BE2C (cell line): ENCODE measurements at regions not wholly inside any gene's neighbourhood (a gene's known extent, or its start where the extent isn't known, plus 50 kb on each side); places are given as distances from the start of the nearest gene placed in this dataset.

Experiments used
- DNase-seq: peaks from one replicate; pipeline ENCODE4 v3.0.0-alpha.2; 2020
- H3K27me3 ChIP-seq: fragments of 250-450 bp; sonication (Bioruptor Pico); 2 replicates; pipeline ENCODE4 v1.5.1; 2020; ENCODE audit warnings: mild to moderate bottlenecking
- H3K36me3 ChIP-seq: fragments of 250-450 bp; sonication (Bioruptor Pico); 2 replicates; pipeline ENCODE4 v1.5.1; 2020; ENCODE audit warnings: mild to moderate bottlenecking
- H3K4me1 ChIP-seq: fragments of 250-450 bp; sonication (Bioruptor Pico); 2 replicates; pipeline ENCODE4 v1.5.1; 2020
- H3K4me3 ChIP-seq: 2 replicates; pipeline ENCODE4 v1.5.1; 2011; ENCODE audit warnings: low read depth, low read length
- H3K9me3 ChIP-seq: fragments of 250-450 bp; sonication (Bioruptor Pico); 2 replicates; pipeline ENCODE4 v1.5.1; 2020
- CTCF ChIP-seq: IDR thresholded peaks from 2 replicates; pipeline ENCODE4 v1.5.1; 2012; ENCODE audit warnings: mild to moderate bottlenecking, low read depth, low read length

GRCh38 chr1:81213279-81213678, 587.5 kb upstream of the ADGRL2 start:
- H3K9me3 ChIP-seq, result no peaks in the 10 kb centered on the region
- no peaks in the 10 kb centered on the region for H3K4me1 ChIP-seq
- H3K36me3 ChIP-seq, result no peaks in the 10 kb centered on the region
- no peak for TF ChIP-seq CTCF
- no peaks in the 10 kb centered on the region for H3K27me3 ChIP-seq
- no peak for DNase-seq
- H3K4me3 ChIP-seq, result no peak overlapping the region

GRCh38 chr1:81209461-81209860, 591.3 kb upstream of the ADGRL2 start:
- Histone ChIP-seq H3K36me3 (no peaks in the 10 kb centered on the region), H3K4me1 (no peaks in the 10 kb centered on the region), H3K4me3 (no peak overlapping the region), H3K9me3 (no peaks in the 10 kb centered on the region), H3K27me3 (no peaks in the 10 kb centered on the region)
- no peak for TF ChIP-seq CTCF
- no peak for DNase-seq

- Histone ChIP-seq H3K4me1 (no peaks in the 10 kb centered on the region), H3K36me3 (no peaks in the 10 kb centered on the region), H3K27me3 (no peaks in the 10 kb centered on the region), H3K4me3 (no peak overlapping the region), H3K9me3 (no peaks in the 10 kb centered on the region)
- DNase-seq, result no peak
- no peak for TF ChIP-seq CTCF
Measured at GRCh38 chr1:81208441-81208840, 592.3 kb upstream of the ADGRL2 start.

GRCh38 chr1:81205956-81206355, 594.8 kb upstream of the ADGRL2 start:
- TF ChIP-seq CTCF, result no peak
- Histone ChIP-seq H3K36me3 (no peaks in the 10 kb centered on the region), H3K4me3 (no peak overlapping the region), H3K9me3 (no peaks in the 10 kb centered on the region), H3K4me1 (no peaks in the 10 kb centered on the region), H3K27me3 (no peaks in the 10 kb centered on the region)
- DNase-seq, result no peak

GRCh38 chr1:81201779-81202178, 599.0 kb upstream of the ADGRL2 start:
- DNase-seq, result no peak
- Histone ChIP-seq H3K4me1 (no peaks in the 10 kb centered on the region), H3K4me3 (no peak overlapping the region), H3K36me3 (no peaks in the 10 kb centered on the region), H3K9me3 (no peaks in the 10 kb centered on the region), H3K27me3 (no peaks in the 10 kb centered on the region)
- TF ChIP-seq CTCF, result no peak

- no peak for TF ChIP-seq CTCF
- no peaks in the 10 kb centered on the region for H3K9me3 ChIP-seq
- DNase-seq, result no peak
- H3K4me1 ChIP-seq, result no peaks in the 10 kb centered on the region
- H3K4me3 ChIP-seq, result no peak overlapping the region
- H3K27me3 ChIP-seq, result no peaks in the 10 kb centered on the region
- H3K36me3 ChIP-seq, result no peaks in the 10 kb centered on the region
Measured at GRCh38 chr1:81197591-81197990, 603.1 kb upstream of the ADGRL2 start.
